Right renal pelvis (tissue), 4 donors: ENCODE measurements at regions not wholly inside any gene's neighbourhood (a gene's known extent, or its start where the extent isn't known, plus 50 kb on each side); places are given as distances from the start of the nearest gene placed in this dataset.
A peak's percentile ranks its signal among the peaks of the same experiment; 100 is the strongest.
"Not testable (repeated sequence)": the region's sequence is repeated elsewhere in the genome, so short reads cannot be mapped to it uniquely, and the experiment has no call there.

Source experiments
- DNase-seq, 4 donors: peaks; one replicate each; pipeline ENCODE4 v3.0.0-alpha.2; 2013; ENCODE audit warnings: low read depth in 4 of 4, low spot score in 3 of 4, missing footprints in 1 of 4

GRCh38 chr9:18061856-18062255 lies 412.1 kb upstream of the ADAMTSL1 start:
- DNase-seq, result no peak

GRCh38 chr9:18063856-18064390 lies 410.0 kb upstream of the ADAMTSL1 start:
- DNase-seq, result no peak

GRCh38 chr9:18066608-18067007 lies 407.3 kb upstream of the ADAMTSL1 start:
- not testable (repeated sequence) for DNase-seq

- peak in 2 of 4 donors; percentile 6 to 10 for DNase-seq
Observed at GRCh38 chr9:18067548-18068120, 406.3 kb upstream of the ADAMTSL1 start.

GRCh38 chr9:18068900-18069299 lies 405.1 kb upstream of the ADAMTSL1 start:
- DNase-seq, result no peak

- DNase-seq, result no peak
Observed at GRCh38 chr9:18071651-18072060, 402.3 kb upstream of the ADAMTSL1 start.

- DNase-seq, result no peak
Observed at GRCh38 chr9:18073002-18073401, 401.0 kb upstream of the ADAMTSL1 start.

GRCh38 chr9:18074041-18074440 lies 399.9 kb upstream of the ADAMTSL1 start:
- DNase-seq, result no peak

GRCh38 chr9:18075253-18075952 lies 398.6 kb upstream of the ADAMTSL1 start:
- DNase-seq, result no peak

- DNase-seq, result no peak
Observed at GRCh38 chr9:18077941-18078678, 395.8 kb upstream of the ADAMTSL1 start.

GRCh38 chr9:18092138-18092537 lies 381.8 kb upstream of the ADAMTSL1 start:
- DNase-seq, result no peak

- DNase-seq, result no peak
Observed at GRCh38 chr9:18106006-18106560, 367.9 kb upstream of the ADAMTSL1 start.

GRCh38 chr9:18109675-18110074 lies 364.3 kb upstream of the ADAMTSL1 start:
- DNase-seq, result no peak

- no peak for DNase-seq
Observed at GRCh38 chr9:18111146-18111545, 362.8 kb upstream of the ADAMTSL1 start.

GRCh38 chr9:18114559-18115475 lies 359.1 kb upstream of the ADAMTSL1 start:
- DNase-seq, result no peak

GRCh38 chr9:18118268-18118667 lies 355.7 kb upstream of the ADAMTSL1 start:
- DNase-seq, result no peak

GRCh38 chr9:18122171-18122570 lies 351.8 kb upstream of the ADAMTSL1 start:
- no peak for DNase-seq

- no peak for DNase-seq
Observed at GRCh38 chr9:18124760-18125159, 349.2 kb upstream of the ADAMTSL1 start.

GRCh38 chr9:18126831-18127498 lies 347.0 kb upstream of the ADAMTSL1 start:
- no peak for DNase-seq

GRCh38 chr9:18127499-18127875 lies 346.5 kb upstream of the ADAMTSL1 start:
- no peak for DNase-seq
